ENCODE measurements at regions not wholly inside any gene's neighbourhood (a gene's known extent, or its start where the extent isn't known, plus 50 kb on each side); places are given as distances from the start of the nearest gene placed in this dataset.

- in situ Hi-C loops (cut with MboI) (no loop called here), intact Hi-C loops (cut with micrococcal nuclease) (no loop called here)
- Histone ChIP-seq H3K79me2 (ENCODE audit: control insufficient read depth, insufficient read depth, low read length) (no peaks in the 10 kb centered on the region), H3K27me3 (ENCODE audit: control insufficient read depth in 2 of 2, insufficient read depth in 2 of 2, low read length in 2 of 2) (no peaks in the 10 kb centered on the region), H3K36me3 (ENCODE audit: control insufficient read depth, insufficient read depth, low read length) (no peaks in the 10 kb centered on the region), H3K4me3 (no peak overlapping the region), H3K9ac (ENCODE audit: insufficient read depth in 1 of 2, low read depth in 2 of 2, low read length in 2 of 2) (no peak overlapping the region), H3K27ac (ENCODE audit: extremely low read depth, low read depth, low read length) (no peak overlapping the region), H4K20me1 (replicated peaks; ENCODE audit: control insufficient read depth, insufficient read depth, low read length) (no peaks in the 10 kb centered on the region), H3K9me3 (replicated peaks; ENCODE audit: control insufficient read depth, insufficient read depth, low read depth, low read length) (no peaks in the 10 kb centered on the region), H3K4me1 (replicated peaks in 1 of 2; ENCODE audit: control insufficient read depth in 2 of 2, insufficient read depth in 2 of 2, low read length in 2 of 2) (no peaks in the 10 kb centered on the region), H3K9me1 (ENCODE audit: control insufficient read depth, insufficient read depth, low read length) (no peaks in the 10 kb centered on the region), H2AFZ (ENCODE audit: low read depth, low read length) (no peak overlapping the region), H3K4me2 (ENCODE audit: insufficient read depth, low read length) (no peak overlapping the region)
- TF ChIP-seq JUND (IDR thresholded peaks at IDR 0.05; ENCODE audit: borderline replicate concordance, low read depth, low read length) (no peak), JUND (tag; IDR thresholded peaks at IDR 0.05; ENCODE audit: borderline replicate concordance, low read depth, low read length) (no peak), PCBP1 (IDR thresholded peaks at IDR 0.05; ENCODE audit: low read depth, low read length, poor library complexity, severe bottlenecking) (no peak), PHF20 (IDR thresholded peaks at IDR 0.05; ENCODE audit: partially characterized antibody) (no peak), NFE2L1 (tag; IDR thresholded peaks at IDR 0.05; ENCODE audit: borderline replicate concordance, low read depth) (no peak), RBM39 (optimal IDR thresholded peaks at IDR 0.05; ENCODE audit: low read depth, low read length) (no peak), ATF3 (IDR thresholded peaks at IDR 0.05) (no peak), ATF3 (CRISPR knock-in tag; conservative IDR thresholded peaks at IDR 0.05) (no peak), THRA (IDR thresholded peaks at IDR 0.05) (no peak), ZC3H11A (IDR thresholded peaks at IDR 0.05; ENCODE audit: low read depth, low read length) (no peak), TCFL5 (CRISPR knock-in tag; conservative IDR thresholded peaks at IDR 0.05) (no peak), RFX7 (CRISPR knock-in tag; IDR thresholded peaks at IDR 0.05) (no peak), RBM22 (IDR thresholded peaks at IDR 0.05; ENCODE audit: low read depth, low read length, poor library complexity, severe bottlenecking) (no peak), CHD2 (IDR thresholded peaks at IDR 0.05; ENCODE audit: low read depth, low read length) (no peak)
- 10% methylated on average over 2 of the region's 2 CpGs for WGBS (ENCODE audit: insufficient coverage, low coverage, missing lambda C conversion rate)
- ATAC-seq (no peak), FAIRE-seq (no peak), DNase-seq (ENCODE audit: extremely low read depth in 1 of 4, low spot score in 3 of 4) (no peak)
- ChIA-PET POLR2A (no interaction called here), CTCF (ENCODE audit: low intra/inter-chr PET ratio) (no interaction called here)
- no TSS peak for BruUV-seq (replicated peaks)
Observed at GRCh38 chr11:104410336-104410735, 246.4 kb upstream of the PDGFD start.

Measured in K562 (cell line).